HUES48 (cell line): ENCODE measurements at regions not wholly inside any gene's neighbourhood (a gene's known extent, or its start where the extent isn't known, plus 50 kb on each side); places are given as distances from the start of the nearest gene placed in this dataset.

Source experiments
- H3K27ac ChIP-seq: one replicate; pipeline ENCODE4 v1.7.0; 2013; ENCODE audit warnings: low read depth, low read length, inconsistent platforms
- H3K27me3 ChIP-seq: 2 replicates; pipeline ENCODE4 v1.6.1; 2013; ENCODE audit warnings: mild to moderate bottlenecking, low read length; ENCODE audit not compliant: control insufficient read depth, insufficient read depth
- H3K36me3 ChIP-seq: 2 replicates; pipeline ENCODE4 v1.6.1; 2013; ENCODE audit warnings: low read length; ENCODE audit not compliant: control insufficient read depth, insufficient read depth
- H3K4me1 ChIP-seq: 2 replicates; pipeline ENCODE4 v1.6.1; 2013; ENCODE audit warnings: mild to moderate bottlenecking, low read length; ENCODE audit not compliant: control insufficient read depth, insufficient read depth
- H3K4me3 ChIP-seq: 2 replicates; pipeline ENCODE4 v1.5.1; 2013; ENCODE audit warnings: mild to moderate bottlenecking, low read depth, low read length
- H3K9ac ChIP-seq: 2 replicates; pipeline ENCODE4 v1.6.1; 2013; ENCODE audit warnings: mild to moderate bottlenecking, low read depth, low read length, moderate library complexity
- H3K9me3 ChIP-seq: 2 replicates; pipeline ENCODE4 v1.6.1; 2013; ENCODE audit warnings: low read length; ENCODE audit not compliant: control insufficient read depth, insufficient read depth

DNA sequence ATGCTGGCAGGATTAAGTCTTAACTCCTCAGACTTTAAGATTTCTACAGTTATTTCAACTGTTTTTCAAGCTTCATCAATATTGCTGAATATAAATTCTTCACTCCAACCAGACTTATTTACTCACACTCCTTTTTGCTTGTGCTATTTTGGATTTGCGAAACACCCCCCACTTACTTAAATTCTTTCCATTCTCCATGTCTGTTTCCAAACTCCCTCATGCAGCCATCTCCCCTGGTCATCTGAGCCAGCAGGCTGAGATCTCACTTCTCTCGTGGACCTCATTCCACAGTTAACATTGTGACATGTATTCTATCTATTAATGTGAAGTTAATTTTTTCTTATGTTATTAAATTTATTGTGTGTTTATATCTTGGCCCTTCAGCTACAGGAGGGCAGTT is 188.9 kb upstream of the HDAC9 start:
- Histone ChIP-seq H3K4me1 (no peaks in the 10 kb centered on the region), H3K4me3 (no peak overlapping the region), H3K36me3 (no peaks in the 10 kb centered on the region), H3K27ac (no peak overlapping the region), H3K9ac (no peak overlapping the region), H3K27me3 (no peaks in the 10 kb centered on the region), H3K9me3 (no peaks in the 10 kb centered on the region)

DNA sequence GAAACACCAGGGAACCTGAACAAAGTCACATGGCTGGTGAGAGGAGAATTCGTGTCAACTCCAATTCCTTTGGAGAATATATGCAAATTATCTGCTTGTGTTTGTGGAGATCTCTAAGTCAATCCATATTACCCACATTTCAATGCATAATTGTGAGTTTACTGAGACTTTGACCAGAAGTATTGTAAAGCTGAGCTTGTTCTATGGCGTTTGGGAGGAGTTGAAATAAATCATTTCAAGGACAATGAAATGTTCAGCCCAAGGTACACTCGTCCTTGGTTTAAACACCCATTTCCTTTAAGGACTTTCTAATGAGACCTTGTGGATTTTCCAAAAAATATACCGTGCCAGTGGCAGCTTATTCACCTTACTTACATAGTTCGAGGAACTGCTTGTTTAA is 186.6 kb upstream of the HDAC9 start:
- Histone ChIP-seq H3K9ac (no peak overlapping the region), H3K9me3 (no peaks in the 10 kb centered on the region), H3K36me3 (no peaks in the 10 kb centered on the region), H3K4me3 (no peak overlapping the region), H3K27ac (no peak overlapping the region), H3K4me1 (no peaks in the 10 kb centered on the region), H3K27me3 (no peaks in the 10 kb centered on the region)

GRCh38 chr7:18312482-18312881 is 183.1 kb upstream of the HDAC9 start:
- H3K36me3 ChIP-seq: no peaks in the 10 kb centered on the region
- H3K9ac ChIP-seq: no peak overlapping the region
- H3K4me3 ChIP-seq: no peak overlapping the region
- H3K27ac ChIP-seq: no peak overlapping the region
- peaks cover 3% of the 10 kb centered on the region for H3K4me1 ChIP-seq
- no peaks in the 10 kb centered on the region for H3K9me3 ChIP-seq
- H3K27me3 ChIP-seq: no peaks in the 10 kb centered on the region

GRCh38 chr7:18313965-18314364 is 181.6 kb upstream of the HDAC9 start:
- no peak overlapping the region for H3K27ac ChIP-seq
- H3K4me3 ChIP-seq: no peak overlapping the region
- no peaks in the 10 kb centered on the region for H3K9me3 ChIP-seq
- H3K9ac ChIP-seq: no peak overlapping the region
- H3K27me3 ChIP-seq: no peaks in the 10 kb centered on the region
- peaks cover 18% of the 10 kb centered on the region for H3K4me1 ChIP-seq
- no peaks in the 10 kb centered on the region for H3K36me3 ChIP-seq

GRCh38 chr7:18315241-18315640 is 180.3 kb upstream of the HDAC9 start:
- no peaks in the 10 kb centered on the region for H3K27me3 ChIP-seq
- H3K4me1 ChIP-seq: peaks cover 20% of the 10 kb centered on the region
- H3K9ac ChIP-seq: no peak overlapping the region
- H3K9me3 ChIP-seq: no peaks in the 10 kb centered on the region
- H3K4me3 ChIP-seq: no peak overlapping the region
- no peaks in the 10 kb centered on the region for H3K36me3 ChIP-seq
- H3K27ac ChIP-seq: no peak overlapping the region

DNA sequence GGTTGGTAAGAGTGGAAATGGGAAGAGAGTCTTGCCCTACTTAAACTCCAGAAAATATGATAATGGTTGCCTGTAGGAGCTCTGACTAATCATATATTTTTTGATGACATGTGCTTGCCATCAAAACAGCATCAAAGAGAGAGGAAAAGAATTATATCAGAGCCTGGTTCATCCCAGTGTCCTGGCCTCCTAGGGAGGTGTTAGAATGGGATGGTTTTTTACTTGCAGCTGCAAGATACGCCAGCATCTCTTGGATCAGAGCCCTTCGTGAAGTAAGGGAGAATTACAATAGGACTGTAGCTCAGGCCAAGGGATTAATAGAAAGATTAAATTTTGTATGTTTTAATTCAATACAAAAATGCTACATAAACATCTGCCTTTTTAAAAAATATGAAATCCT is 177.6 kb upstream of the HDAC9 start:
- Histone ChIP-seq H3K27me3 (no peaks in the 10 kb centered on the region), H3K4me1 (peaks cover 20% of the 10 kb centered on the region)

GRCh38 chr7:18320422-18320821 is 175.1 kb upstream of the HDAC9 start:
- no peaks in the 10 kb centered on the region for H3K27me3 ChIP-seq

More for the DNA sequence above, 177.6 kb upstream of the HDAC9 start:
- H3K9ac ChIP-seq: no peak overlapping the region
- H3K27ac ChIP-seq: no peak overlapping the region
- no peak overlapping the region for H3K4me3 ChIP-seq
- H3K9me3 ChIP-seq: no peaks in the 10 kb centered on the region
- H3K36me3 ChIP-seq: no peaks in the 10 kb centered on the region

GRCh38 chr7:18320971-18321567 is 174.5 kb upstream of the HDAC9 start:
- no peak overlapping the region for H3K27ac ChIP-seq
- H3K36me3 ChIP-seq: no peaks in the 10 kb centered on the region
- no peaks in the 10 kb centered on the region for H3K27me3 ChIP-seq
- no peak overlapping the region for H3K9ac ChIP-seq
- no peak overlapping the region for H3K4me3 ChIP-seq
- peaks cover 20% of the 10 kb centered on the region for H3K4me1 ChIP-seq
- no peaks in the 10 kb centered on the region for H3K9me3 ChIP-seq

More at GRCh38 chr7:18320422-18320821, 175.1 kb upstream of the HDAC9 start:
- Histone ChIP-seq H3K36me3 (no peaks in the 10 kb centered on the region), H3K9ac (no peak overlapping the region), H3K4me1 (peaks cover 20% of the 10 kb centered on the region), H3K27ac (no peak overlapping the region), H3K4me3 (no peak overlapping the region), H3K9me3 (no peaks in the 10 kb centered on the region)

DNA sequence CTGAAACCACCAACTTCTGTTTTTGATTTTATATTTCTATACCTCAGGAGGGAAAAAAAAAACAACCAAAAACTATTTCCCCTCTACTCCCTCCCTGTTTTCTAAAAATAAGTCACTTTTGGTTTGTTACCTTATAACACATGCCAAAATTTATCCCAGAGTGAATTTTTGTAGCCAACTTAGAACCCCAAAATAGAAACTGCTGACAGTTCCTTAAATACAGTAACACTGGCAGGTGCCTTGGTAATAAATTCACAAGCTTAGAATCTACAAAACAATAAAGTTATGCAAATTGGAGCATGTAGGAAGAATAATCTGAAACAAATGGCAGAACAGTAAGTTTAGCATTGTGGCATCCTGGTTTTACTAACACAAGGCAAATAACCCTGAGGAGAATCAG is 165.0 kb upstream of the HDAC9 start:
- Histone ChIP-seq H3K4me1 (no peaks in the 10 kb centered on the region), H3K9me3 (no peaks in the 10 kb centered on the region), H3K4me3 (no peak overlapping the region), H3K36me3 (no peaks in the 10 kb centered on the region), H3K9ac (no peak overlapping the region), H3K27me3 (no peaks in the 10 kb centered on the region), H3K27ac (no peak overlapping the region)

- Histone ChIP-seq H3K36me3 (no peaks in the 10 kb centered on the region), H3K4me3 (no peak overlapping the region), H3K27ac (no peak overlapping the region)
Observed at GRCh38 chr7:18336626-18337025, 158.9 kb upstream of the HDAC9 start.

DNA sequence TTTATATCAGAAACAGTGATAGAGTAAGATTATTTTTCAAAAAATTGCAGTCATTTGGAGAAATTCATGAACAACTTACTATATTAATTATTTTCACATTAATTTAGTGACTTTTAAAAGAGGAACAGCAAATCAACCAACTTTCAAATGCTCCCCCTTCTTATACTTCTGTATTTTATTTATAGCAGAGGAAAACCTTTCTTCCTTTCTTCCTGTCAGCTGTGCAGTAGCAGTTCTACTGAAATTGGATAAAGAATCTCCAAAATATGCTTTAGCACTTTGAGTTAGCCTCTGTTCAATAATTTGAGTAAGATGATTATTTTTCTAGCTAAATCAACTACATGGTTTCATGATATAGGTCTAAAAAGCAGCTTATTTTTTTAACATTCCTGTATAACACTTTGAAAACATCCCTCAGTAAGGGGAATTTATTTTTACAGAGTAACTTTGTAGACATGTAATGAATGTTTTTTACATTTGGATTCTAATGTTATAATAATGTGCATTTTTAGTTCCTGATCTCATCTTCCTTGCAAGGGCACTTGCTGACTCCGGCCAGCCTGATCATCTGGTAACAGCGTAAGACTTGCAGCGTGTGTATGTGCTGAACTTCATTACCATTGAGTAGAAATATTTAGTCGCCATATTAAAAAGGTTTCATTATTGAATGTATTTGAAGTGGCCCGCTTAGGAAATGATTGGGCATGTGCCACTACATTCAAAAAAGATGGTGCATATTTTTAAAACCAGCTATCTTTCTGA is 158.3 kb upstream of the HDAC9 start:
- Histone ChIP-seq H3K9ac (no peak overlapping the region), H3K9me3 (0 out of 2 replicates have a peak, but pooled peaks cover 5% of the 10 kb centered on the region), H3K27me3 (no peaks in the 10 kb centered on the region), H3K27ac (no peak overlapping the region), H3K36me3 (no peaks in the 10 kb centered on the region), H3K4me3 (no peak overlapping the region), H3K4me1 (no peaks in the 10 kb centered on the region)

More at GRCh38 chr7:18336626-18337025, 158.9 kb upstream of the HDAC9 start:
- no peak overlapping the region for H3K9ac ChIP-seq
- no peaks in the 10 kb centered on the region for H3K4me1 ChIP-seq
- no peaks in the 10 kb centered on the region for H3K27me3 ChIP-seq
- H3K9me3 ChIP-seq: 0 out of 2 replicates have a peak, but pooled peaks cover 5% of the 10 kb centered on the region
